ENCODE measurements at regions not wholly inside any gene's neighbourhood (a gene's known extent, or its start where the extent isn't known, plus 50 kb on each side); places are given as distances from the start of the nearest gene placed in this dataset.

- TF ChIP-seq MAX (IDR thresholded peaks at IDR 0.05; ENCODE audit: insufficient read depth, insufficient read length): no peak
- TF ChIP-seq, protein P1, sequence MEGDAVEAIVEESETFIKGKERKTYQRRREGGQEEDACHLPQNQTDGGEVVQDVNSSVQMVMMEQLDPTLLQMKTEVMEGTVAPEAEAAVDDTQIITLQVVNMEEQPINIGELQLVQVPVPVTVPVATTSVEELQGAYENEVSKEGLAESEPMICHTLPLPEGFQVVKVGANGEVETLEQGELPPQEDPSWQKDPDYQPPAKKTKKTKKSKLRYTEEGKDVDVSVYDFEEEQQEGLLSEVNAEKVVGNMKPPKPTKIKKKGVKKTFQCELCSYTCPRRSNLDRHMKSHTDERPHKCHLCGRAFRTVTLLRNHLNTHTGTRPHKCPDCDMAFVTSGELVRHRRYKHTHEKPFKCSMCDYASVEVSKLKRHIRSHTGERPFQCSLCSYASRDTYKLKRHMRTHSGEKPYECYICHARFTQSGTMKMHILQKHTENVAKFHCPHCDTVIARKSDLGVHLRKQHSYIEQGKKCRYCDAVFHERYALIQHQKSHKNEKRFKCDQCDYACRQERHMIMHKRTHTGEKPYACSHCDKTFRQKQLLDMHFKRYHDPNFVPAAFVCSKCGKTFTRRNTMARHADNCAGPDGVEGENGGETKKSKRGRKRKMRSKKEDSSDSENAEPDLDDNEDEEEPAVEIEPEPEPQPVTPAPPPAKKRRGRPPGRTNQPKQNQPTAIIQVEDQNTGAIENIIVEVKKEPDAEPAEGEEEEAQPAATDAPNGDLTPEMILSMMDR (IDR thresholded peaks at IDR 0.05; ENCODE audit: extremely low read depth in 1 of 2, insufficient read depth in 1 of 2, low read depth in 1 of 2, low read length in 2 of 2): no peak
Observed at GRCh38 chr10:28429573-28430216, 103.2 kb upstream of the WAC start.
